Kasumi-1 (cell line): ENCODE measurements at regions not wholly inside any gene's neighbourhood (a gene's known extent, or its start where the extent isn't known, plus 50 kb on each side); places are given as distances from the start of the nearest gene placed in this dataset.

ENCODE experiments used
- DNase-seq, 2 experiments: peaks; one replicate each; lab custom pipeline; 2025; lab: John Stamatoyannopoulos, UW

DNA sequence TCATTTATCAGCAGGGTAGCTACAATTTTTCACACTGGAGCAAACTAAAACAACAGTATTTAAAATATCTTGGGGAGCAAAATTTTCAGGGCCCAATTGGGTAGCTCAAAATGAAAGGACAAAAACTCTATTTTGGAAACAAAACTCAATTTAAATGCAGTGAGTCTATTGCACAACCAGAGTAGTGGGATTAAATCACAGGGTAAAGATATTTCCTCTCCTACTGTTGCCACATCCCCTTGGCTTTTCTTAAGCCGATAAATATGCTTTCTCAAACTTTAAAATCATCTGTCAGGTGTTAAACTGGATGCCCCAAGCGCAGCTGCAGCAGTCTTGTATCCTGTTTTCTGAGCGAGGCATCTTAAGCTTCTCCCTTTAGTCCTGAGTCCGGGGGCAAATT is 1474.3 kb upstream of the CDH9 start:
- DNase-seq, result no peak

GRCh38 chr5:28505121-28505520 is 1466.7 kb upstream of the CDH9 start:
- no peak for DNase-seq

GRCh38 chr5:28500511-28500910 is 1462.1 kb upstream of the CDH9 start:
- DNase-seq, result no peak

GRCh38 chr5:28499766-28500290 is 1461.4 kb upstream of the CDH9 start:
- DNase-seq, result no peak

DNA sequence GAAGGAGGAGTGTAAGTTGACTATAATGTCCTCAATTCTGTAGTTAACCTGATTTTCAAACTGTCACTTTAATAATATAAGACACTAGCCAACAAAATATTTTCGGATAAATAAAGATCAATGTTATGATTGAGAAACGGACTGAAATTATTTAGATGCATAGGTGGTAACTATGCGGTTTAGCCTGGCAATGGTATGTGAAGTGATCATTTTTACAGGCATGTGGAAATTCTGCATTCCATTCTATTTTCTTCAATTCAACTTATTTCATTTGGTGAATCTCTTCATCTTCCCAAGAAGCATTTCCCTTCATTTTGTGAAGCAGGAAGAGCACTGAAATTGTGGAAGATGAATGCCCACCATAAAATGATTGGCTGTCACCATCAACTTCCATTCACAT is 1457.5 kb upstream of the CDH9 start:
- no peak for DNase-seq

- DNase-seq, result no peak
These were observed 1455.1 kb upstream of the CDH9 start for GRCh38 chr5:28493456-28493855.

- DNase-seq, result no peak
These were observed 1450.4 kb upstream of the CDH9 start for GRCh38 chr5:28488752-28489151.

- DNase-seq, result no peak
These were observed 1445.1 kb upstream of the CDH9 start for GRCh38 chr5:28483327-28484025.

DNA sequence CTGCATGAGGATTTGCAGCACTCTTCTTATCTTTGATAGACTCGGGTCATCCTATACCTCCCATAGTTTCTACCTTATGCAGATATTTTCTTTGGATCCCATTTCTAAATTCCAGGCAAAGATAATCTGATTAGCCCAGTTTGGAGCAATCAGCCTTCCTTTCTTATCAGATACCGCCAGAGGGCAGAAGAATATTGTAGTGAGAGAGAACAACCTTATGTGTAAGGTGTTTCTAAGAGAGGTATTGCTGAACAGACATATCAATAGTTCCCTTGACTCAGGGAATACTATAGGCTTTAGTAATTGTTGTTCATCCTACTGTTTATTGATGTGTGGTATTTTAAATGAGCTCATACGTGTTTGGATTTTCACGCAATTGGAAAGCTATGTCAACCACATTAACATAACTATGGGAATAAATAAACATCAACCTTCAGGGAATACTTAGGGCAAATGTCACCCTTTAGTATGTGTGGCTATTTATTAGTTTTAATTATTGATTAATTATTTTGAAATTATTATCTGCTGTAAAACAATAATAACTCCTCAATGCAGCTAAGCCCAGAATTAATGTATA is 1435.2 kb upstream of the CDH9 start:
- no peak for DNase-seq

DNA sequence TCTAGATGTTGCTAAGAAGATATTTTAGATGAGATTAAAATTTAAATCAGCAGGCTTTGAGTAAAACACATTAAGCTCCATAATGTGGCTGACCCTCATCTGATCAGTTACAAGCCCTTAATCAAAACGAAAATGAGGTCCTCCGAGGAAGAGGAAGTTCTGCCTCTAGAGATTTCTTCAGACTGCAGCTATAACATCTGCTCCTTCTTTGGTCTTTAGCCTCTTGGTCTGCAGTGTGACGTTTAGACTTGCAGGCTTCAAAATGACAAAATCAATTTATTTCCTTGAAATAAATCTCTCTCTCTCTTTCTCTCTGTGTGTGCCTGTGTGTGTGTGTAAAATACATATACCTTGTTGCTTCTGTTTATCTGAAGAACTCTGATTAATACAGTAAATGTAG is 1429.8 kb upstream of the CDH9 start:
- peak; percentile 57 to 74 for DNase-seq

DNA sequence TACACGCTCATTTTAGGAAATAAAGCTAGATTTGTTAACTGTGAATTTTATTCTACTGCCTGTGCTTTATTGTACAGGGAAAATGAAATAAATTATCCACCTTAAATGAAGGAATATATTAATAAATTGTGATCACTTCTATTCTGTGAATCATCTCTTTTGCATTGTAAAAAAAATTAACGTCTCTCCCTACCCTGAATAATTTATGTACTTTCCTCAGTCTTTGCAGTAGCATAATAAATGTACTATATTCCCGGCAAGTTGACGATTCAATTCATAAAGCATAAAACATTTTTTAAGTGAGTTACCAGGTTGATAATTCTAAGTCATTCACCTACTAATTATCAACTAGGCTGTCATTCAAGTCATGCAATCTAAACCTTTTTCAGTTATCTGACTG is 1425.3 kb upstream of the CDH9 start:
- DNase-seq, result no peak

GRCh38 chr5:28451483-28451882 is 1413.1 kb upstream of the CDH9 start:
- DNase-seq, result no peak

DNA sequence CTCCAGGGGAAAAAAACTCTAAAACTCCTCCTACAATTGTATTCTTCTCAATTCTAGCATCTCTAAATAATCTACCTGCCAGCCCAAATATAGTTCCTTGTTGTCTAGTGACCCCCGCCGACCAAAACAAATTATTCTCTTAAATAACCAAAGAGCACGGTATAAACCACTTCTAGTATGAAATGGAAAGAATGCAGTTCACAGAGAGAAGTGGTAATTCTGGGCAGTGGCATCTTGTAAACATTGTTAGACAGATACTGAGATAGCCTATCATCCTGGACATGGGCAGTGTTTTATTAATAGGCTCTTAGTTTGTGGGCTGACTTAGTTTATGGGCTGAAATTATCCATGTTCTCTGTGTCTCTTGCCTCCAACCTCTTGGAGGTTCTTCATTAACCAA is 1412.6 kb upstream of the CDH9 start:
- DNase-seq, result no peak

DNA sequence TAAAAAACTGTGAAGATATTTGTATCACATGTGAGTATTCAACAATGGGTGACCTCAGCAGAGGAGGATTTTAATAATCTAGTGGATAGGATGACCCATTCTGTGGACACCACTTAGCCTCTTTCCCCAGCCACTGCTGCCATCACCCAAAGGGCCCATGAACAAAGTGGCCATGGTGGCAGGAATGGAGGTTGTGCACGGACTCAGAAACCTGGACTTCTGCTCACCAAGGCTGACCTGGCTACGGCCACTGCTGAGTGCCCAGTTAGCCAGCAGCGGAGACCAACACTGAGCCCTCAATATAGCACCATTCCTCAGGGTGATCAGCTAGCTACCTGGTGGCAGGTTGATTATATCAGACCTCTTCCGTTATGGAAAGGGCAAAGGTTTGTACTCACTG is 1410.4 kb upstream of the CDH9 start:
- DNase-seq, result no peak

DNA sequence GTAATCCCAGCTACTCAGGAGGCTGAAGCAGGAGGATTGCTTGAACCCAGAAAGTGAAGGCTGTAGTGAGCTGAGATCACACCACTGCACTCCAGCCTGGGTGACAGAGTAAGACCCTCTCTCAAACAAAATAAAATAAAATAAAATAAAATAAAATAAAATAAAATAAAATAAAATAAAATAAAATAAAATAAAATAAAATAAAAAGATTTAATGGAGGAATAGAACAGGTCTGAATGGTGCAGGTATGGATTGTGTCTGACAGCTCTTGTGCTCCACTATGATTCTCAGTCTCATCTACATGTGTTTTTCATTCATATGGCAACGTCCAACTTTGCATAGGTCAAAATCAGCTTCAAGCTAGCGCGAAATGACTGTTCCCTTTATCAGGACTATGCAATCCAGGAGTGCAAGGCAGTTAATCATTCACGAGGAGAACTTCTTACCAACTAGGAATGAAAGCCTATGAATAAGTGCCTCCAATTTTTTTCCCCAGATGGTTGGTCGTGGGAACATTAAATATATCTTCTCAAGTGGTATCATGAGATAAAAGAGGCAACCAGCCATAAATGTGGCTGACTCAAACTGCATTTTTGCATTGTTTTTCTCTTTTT is 1392.3 kb upstream of the CDH9 start:
- no peak for DNase-seq

- no peak for DNase-seq
These were observed 1382.8 kb upstream of the CDH9 start for GRCh38 chr5:28421141-28421540.

DNA sequence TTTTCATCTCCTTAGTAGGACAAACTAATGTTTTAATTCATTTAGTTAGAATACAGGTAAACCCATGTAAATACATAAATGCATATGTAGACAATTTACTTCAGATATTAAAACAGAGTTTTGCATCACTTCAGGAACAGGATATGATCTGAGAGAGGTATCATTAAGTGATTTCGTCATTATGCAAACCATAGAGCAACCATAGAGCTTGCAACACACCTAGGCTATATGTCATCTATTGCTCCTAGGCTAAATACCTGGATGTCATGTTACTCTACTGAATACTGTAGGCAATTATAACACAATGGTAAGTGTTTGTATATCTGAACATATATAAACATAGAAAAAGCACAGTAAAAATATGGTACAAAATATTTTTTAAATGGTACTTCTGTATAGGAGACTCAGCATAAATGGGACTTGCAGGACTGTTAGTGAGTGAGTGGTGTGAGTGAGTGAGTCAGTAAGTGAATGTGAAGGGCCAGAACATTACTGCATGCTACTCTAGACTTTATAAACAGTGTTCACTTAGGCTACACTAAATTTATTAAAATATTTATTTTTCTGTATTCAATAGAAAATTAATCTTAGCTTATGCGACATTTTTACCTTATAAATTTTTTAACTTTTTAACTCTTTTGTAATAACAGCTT is 1377.5 kb upstream of the CDH9 start:
- DNase-seq, result no peak

DNA sequence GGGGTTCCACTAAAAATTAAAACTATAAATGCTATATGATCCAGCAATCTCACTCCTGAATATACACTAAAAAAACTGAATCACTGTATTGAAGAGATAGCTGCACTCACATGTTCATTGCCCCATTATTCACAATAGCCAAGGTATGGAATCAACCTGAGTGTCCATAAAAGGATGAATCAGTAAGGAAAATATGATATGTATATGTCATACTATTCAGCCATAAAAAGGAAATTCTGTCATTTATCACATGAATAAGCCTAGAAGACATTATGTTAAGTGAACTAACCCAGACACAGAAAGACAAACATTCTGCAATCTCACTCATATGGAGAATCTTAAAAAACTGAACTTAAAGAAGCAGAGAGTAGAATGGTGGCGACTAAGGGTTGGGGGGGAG is 1376.2 kb upstream of the CDH9 start:
- DNase-seq, result no peak

GRCh38 chr5:28408651-28409050 is 1370.3 kb upstream of the CDH9 start:
- DNase-seq, result no peak

GRCh38 chr5:28408186-28408585 is 1369.8 kb upstream of the CDH9 start:
- DNase-seq, result no peak

DNA sequence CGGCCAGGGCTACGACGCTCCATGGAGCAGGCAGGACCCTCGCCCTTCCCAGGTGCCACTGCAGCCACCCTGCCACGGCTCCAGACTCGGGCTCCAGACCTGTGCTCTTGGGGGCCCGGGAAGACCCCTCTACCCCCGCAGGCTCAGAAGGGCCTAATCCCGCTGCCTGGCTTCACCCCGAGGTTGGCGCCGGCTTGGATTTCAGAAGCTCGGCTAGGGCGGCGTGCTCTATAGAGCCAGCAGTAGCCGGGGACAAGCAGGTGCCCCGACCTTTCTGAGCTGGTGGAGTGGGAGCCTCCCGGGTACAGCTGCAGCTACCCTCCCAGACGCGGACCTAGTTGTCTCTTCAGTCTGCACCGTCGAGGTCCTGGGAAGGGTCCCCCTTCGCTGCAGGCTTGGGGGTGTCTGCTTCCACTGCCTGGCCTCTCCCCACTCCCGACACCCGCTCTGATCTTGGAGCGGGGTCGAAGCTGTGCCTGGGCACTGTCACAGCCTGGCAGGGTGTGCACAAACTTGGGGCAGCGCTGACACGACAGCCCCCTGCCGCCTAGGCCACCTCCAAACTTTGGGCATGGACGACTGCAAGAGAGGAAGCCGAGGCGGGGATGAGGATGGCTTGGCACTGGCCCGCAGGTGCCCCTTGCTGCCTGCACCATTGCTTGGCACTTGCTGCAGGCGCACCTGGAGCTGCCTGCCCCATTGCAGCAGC is 1366.1 kb upstream of the CDH9 start:
- DNase-seq, result no peak

GRCh38 chr5:28403846-28404245 is 1365.5 kb upstream of the CDH9 start:
- DNase-seq, result no peak
